ENCODE measurements at regions not wholly inside any gene's neighbourhood (a gene's known extent, or its start where the extent isn't known, plus 50 kb on each side); places are given as distances from the start of the nearest gene placed in this dataset.

DNA sequence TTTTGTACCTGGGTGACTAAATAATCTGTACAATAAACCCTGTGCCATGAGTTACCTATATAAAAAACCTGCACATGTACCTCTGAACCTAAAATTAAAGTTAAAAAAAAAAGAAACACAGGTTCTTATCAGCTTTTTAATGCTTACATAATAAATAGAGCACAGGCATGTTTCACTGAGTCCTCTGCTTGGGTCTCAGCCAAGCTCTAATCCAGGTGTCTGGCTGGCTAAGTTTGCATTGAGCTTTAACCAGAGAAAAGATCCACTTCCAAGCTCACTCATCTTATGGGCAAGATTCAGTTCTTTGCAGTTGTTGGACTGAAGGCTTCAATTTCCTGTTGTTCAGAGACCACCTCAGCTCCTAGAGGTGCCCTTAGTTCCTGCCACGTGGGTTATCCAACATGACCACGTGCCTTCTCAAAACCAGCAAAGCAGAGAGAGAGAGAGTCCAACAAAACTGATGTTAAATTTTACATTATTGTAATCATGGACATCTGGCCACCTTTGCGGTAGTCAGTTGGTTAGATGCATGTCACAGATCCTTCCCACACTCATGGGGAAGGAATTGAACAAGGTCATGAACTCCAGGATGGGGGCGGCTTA, 68.2 kb upstream of the TMPRSS2 start:
- Histone ChIP-seq H3K4me2 (no peak overlapping the region), H3K36me3 (replicated peaks in 1 of 2; ENCODE audit: control insufficient read depth in 1 of 2, insufficient read depth in 2 of 2, low read length in 1 of 2) (no peaks in the 10 kb centered on the region), H3K27ac (ENCODE audit: low read depth in 2 of 2, low read length in 1 of 2) (no peak overlapping the region), H3K9me2 (no peaks in the 10 kb centered on the region), H3K9me3 (peaks cover 14% of the 10 kb centered on the region; the same call in 1 of the 2 replicates), H3K9ac (no peak overlapping the region), H2AFZ (ENCODE audit: low read depth) (no peak overlapping the region), H3K79me2 (ENCODE audit: insufficient read depth) (no peaks in the 10 kb centered on the region), H4K20me1 (ENCODE audit: insufficient read depth) (no peaks in the 10 kb centered on the region), H3K27me3 (ENCODE audit: insufficient read depth) (no peaks in the 10 kb centered on the region), H3K4me3 (ENCODE audit: low read depth in 2 of 2, low read length in 1 of 2) (no peak overlapping the region), H3F3A (replicated peaks; ENCODE audit: insufficient read depth) (no peaks in the 10 kb centered on the region), H3K4me1 (ENCODE audit: control insufficient read depth in 1 of 2, insufficient read depth in 2 of 2, low read depth in 1 of 2, low read length in 1 of 2) (no peaks in the 10 kb centered on the region)
- DNase-seq, result no peak
- CTCF ChIA-PET, result interaction anchor here (1.0 kb wide), 1 partner anchor 37 kb away, joined by 5 read pairs; no protein-coding TSS in a partner anchor
- 3% methylated on average over 4 of the region's 4 CpGs for WGBS (ENCODE audit: low lambda C conversion rate)
- TF ChIP-seq GATA2 (CRISPR knock-in tag; IDR thresholded peaks at IDR 0.05) (no peak), RXRA (IDR thresholded peaks at IDR 0.05; ENCODE audit: borderline replicate concordance, low read depth) (no peak), MXI1 (IDR thresholded peaks at IDR 0.05; ENCODE audit: low read depth, low read length) (no peak), SMC3 (IDR thresholded peaks at IDR 0.05; ENCODE audit: low read depth, low read length) (no peak), EP300 (IDR thresholded peaks at IDR 0.05; ENCODE audit: borderline replicate concordance in 1 of 2, low read depth in 1 of 2, low read length in 1 of 2) (no peak), RCOR1 (IDR thresholded peaks at IDR 0.05; ENCODE audit: low read length) (no peak), FOXM1 (IDR thresholded peaks at IDR 0.05; ENCODE audit: low read depth) (no peak), YY1 (IDR thresholded peaks at IDR 0.05; ENCODE audit: low read depth) (no peak), EZH2phosphoT487 (IDR thresholded peaks at IDR 0.05; ENCODE audit: borderline replicate concordance, low read depth) (no peak), CHD2 (IDR thresholded peaks at IDR 0.05; ENCODE audit: low read length, partially characterized antibody) (no peak), NFIC (IDR thresholded peaks at IDR 0.05; ENCODE audit: borderline replicate concordance) (no peak)
- TF ChIP-seq, protein P1, sequence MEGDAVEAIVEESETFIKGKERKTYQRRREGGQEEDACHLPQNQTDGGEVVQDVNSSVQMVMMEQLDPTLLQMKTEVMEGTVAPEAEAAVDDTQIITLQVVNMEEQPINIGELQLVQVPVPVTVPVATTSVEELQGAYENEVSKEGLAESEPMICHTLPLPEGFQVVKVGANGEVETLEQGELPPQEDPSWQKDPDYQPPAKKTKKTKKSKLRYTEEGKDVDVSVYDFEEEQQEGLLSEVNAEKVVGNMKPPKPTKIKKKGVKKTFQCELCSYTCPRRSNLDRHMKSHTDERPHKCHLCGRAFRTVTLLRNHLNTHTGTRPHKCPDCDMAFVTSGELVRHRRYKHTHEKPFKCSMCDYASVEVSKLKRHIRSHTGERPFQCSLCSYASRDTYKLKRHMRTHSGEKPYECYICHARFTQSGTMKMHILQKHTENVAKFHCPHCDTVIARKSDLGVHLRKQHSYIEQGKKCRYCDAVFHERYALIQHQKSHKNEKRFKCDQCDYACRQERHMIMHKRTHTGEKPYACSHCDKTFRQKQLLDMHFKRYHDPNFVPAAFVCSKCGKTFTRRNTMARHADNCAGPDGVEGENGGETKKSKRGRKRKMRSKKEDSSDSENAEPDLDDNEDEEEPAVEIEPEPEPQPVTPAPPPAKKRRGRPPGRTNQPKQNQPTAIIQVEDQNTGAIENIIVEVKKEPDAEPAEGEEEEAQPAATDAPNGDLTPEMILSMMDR (IDR thresholded peaks at IDR 0.05), result no peak
- TF ChIP-seq, protein P2, sequence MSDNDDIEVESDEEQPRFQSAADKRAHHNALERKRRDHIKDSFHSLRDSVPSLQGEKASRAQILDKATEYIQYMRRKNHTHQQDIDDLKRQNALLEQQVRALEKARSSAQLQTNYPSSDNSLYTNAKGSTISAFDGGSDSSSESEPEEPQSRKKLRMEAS (IDR thresholded peaks at IDR 0.05; ENCODE audit: low read depth), result no peak
- TF ChIP-seq, protein P3, sequence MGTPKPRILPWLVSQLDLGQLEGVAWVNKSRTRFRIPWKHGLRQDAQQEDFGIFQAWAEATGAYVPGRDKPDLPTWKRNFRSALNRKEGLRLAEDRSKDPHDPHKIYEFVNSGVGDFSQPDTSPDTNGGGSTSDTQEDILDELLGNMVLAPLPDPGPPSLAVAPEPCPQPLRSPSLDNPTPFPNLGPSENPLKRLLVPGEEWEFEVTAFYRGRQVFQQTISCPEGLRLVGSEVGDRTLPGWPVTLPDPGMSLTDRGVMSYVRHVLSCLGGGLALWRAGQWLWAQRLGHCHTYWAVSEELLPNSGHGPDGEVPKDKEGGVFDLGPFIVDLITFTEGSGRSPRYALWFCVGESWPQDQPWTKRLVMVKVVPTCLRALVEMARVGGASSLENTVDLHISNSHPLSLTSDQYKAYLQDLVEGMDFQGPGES (IDR thresholded peaks at IDR 0.05; ENCODE audit: low read depth, low read length), result no peak
- POLR2A ChIA-PET, result no interaction called here

Data from SK-N-SH (cell line).